ENCODE measurements at regions not wholly inside any gene's neighbourhood (a gene's known extent, or its start where the extent isn't known, plus 50 kb on each side); places are given as distances from the start of the nearest gene placed in this dataset.

GRCh38 chr2:234686088-234686890 lies 189.4 kb upstream of the ARL4C start (continued):
- TF ChIP-seq RAD21 (IDR thresholded peaks at IDR 0.05 in 1 of 2, conservative IDR thresholded peaks at IDR 0.05 in 1 of 2; ENCODE audit: low read depth in 2 of 2, low read length in 2 of 2) (peak; percentile 13 to 18; a peak in 2 of 4 replicates), SP1 (IDR thresholded peaks at IDR 0.05; ENCODE audit: low read depth, low read length) (peak; percentile 69), ASH2L (IDR thresholded peaks at IDR 0.05; ENCODE audit: low read length) (peak; percentile 60), KDM1A (IDR thresholded peaks at IDR 0.05; ENCODE audit: borderline replicate concordance, low read length) (no peak), RBBP5 (IDR thresholded peaks at IDR 0.05; ENCODE audit: borderline replicate concordance, low read depth, low read length) (peak; percentile 79; the same call in 1 of the 2 replicates), SAP30 (IDR thresholded peaks at IDR 0.05; ENCODE audit: insufficient read depth, insufficient replicate concordance, low read length) (no peak)
